ENCODE measurements at regions not wholly inside any gene's neighbourhood (a gene's known extent, or its start where the extent isn't known, plus 50 kb on each side); places are given as distances from the start of the nearest gene placed in this dataset.

GRCh38 chr3:168862466-168862865, 766.7 kb upstream of the GOLIM4 start:
- ATAC-seq (no peak), DNase-seq (ENCODE audit: low spot score) (no peak)
- ChIA-PET POLR2A (no interaction called here), CTCF (interaction anchor here (1.6 to 1.8 kb wide), 2 partner anchors 15 to 651 kb away, joined by 5 to 6 read pairs; no protein-coding TSS in a partner anchor)
- Mint-ChIP-seq H3K36me3 (no peaks in the 10 kb centered on the region), H3K4me1 (peaks cover 8% of the 10 kb centered on the region), H3K27me3 (ENCODE audit: low read depth) (no peaks in the 10 kb centered on the region), H3K4me3 (no peak overlapping the region), H3K27ac (no peak overlapping the region), H3K9me3 (no peaks in the 10 kb centered on the region)
- TF ChIP-seq GRHL2 (CRISPR knock-in tag; IDR thresholded peaks at IDR 0.05; ENCODE audit: insufficient replicate concordance, severe bottlenecking) (no peak), NFATC4 (CRISPR knock-in tag; IDR thresholded peaks at IDR 0.05) (no peak), ZNF532 (CRISPR knock-in tag; IDR thresholded peaks at IDR 0.05; ENCODE audit: borderline replicate concordance) (no peak), E2F1 (CRISPR knock-in tag; IDR thresholded peaks at IDR 0.05) (no peak), RELA (CRISPR knock-in tag; IDR thresholded peaks at IDR 0.05; ENCODE audit: borderline replicate concordance) (no peak), PRRX2 (CRISPR knock-in tag; IDR thresholded peaks at IDR 0.05) (no peak), USF1 (CRISPR knock-in tag; IDR thresholded peaks at IDR 0.05) (no peak), ZNF219 (CRISPR knock-in tag; IDR thresholded peaks at IDR 0.05; ENCODE audit: borderline replicate concordance) (no peak), TEAD4 (CRISPR knock-in tag; IDR thresholded peaks at IDR 0.05) (no peak), ESRRA (CRISPR knock-in tag; IDR thresholded peaks at IDR 0.05; ENCODE audit: borderline replicate concordance) (no peak), E2F5 (CRISPR knock-in tag; IDR thresholded peaks at IDR 0.05) (no peak), NFE2L1 (CRISPR knock-in tag; IDR thresholded peaks at IDR 0.05) (no peak), FOXJ3 (CRISPR knock-in tag; IDR thresholded peaks at IDR 0.05; ENCODE audit: borderline replicate concordance) (no peak), ZNF671 (CRISPR knock-in tag; IDR thresholded peaks at IDR 0.05) (no peak), IRF2 (CRISPR knock-in tag; IDR thresholded peaks at IDR 0.05; ENCODE audit: borderline replicate concordance, low read depth) (no peak), MYBL2 (CRISPR knock-in tag; IDR thresholded peaks at IDR 0.05) (no peak)

- H3K27me3 Mint-ChIP-seq (ENCODE audit: low read depth) = no peaks in the 10 kb centered on the region
- POLR2A ChIA-PET = no interaction called here
- TF ChIP-seq ESRRA (CRISPR knock-in tag; IDR thresholded peaks at IDR 0.05; ENCODE audit: borderline replicate concordance) = no peak
- TF ChIP-seq ZNF416 (CRISPR knock-in tag; IDR thresholded peaks at IDR 0.05) = no peak
- TF ChIP-seq E2F1 (CRISPR knock-in tag; IDR thresholded peaks at IDR 0.05) = no peak
- no peak for TF ChIP-seq MXD4 (CRISPR knock-in tag; IDR thresholded peaks at IDR 0.05; ENCODE audit: borderline replicate concordance)
- no peak for TF ChIP-seq KAT7 (CRISPR knock-in tag; IDR thresholded peaks at IDR 0.05; ENCODE audit: borderline replicate concordance)
- TF ChIP-seq ZNF671 (CRISPR knock-in tag; IDR thresholded peaks at IDR 0.05) = no peak
- TF ChIP-seq ZNF281 (CRISPR knock-in tag; IDR thresholded peaks at IDR 0.05) = no peak
- TF ChIP-seq CTCF (IDR thresholded peaks at IDR 0.05) = no peak
These were observed 764.9 kb upstream of the GOLIM4 start for GRCh38 chr3:168860592-168860991.

More at GRCh38 chr3:168860592-168860991, 764.9 kb upstream of the GOLIM4 start:
- ATAC-seq (no peak), DNase-seq (ENCODE audit: low spot score) (no peak)
- no peak overlapping the region for H3K4me3 Mint-ChIP-seq
- peaks cover 14% of the 10 kb centered on the region for H3K9me3 Mint-ChIP-seq
- CTCF ChIA-PET = no interaction called here
- no peak overlapping the region for H3K27ac Mint-ChIP-seq
- peaks cover 8% of the 10 kb centered on the region for H3K4me1 Mint-ChIP-seq
- peaks cover 2% of the 10 kb centered on the region; the same call in 1 of the 2 replicates for H3K36me3 Mint-ChIP-seq
